ENCODE measurements at regions not wholly inside any gene's neighbourhood (a gene's known extent, or its start where the extent isn't known, plus 50 kb on each side); places are given as distances from the start of the nearest gene placed in this dataset.
"Not testable (repeated sequence)": the region's sequence is repeated elsewhere in the genome, so short reads cannot be mapped to it uniquely, and the experiment has no call there.

DNA sequence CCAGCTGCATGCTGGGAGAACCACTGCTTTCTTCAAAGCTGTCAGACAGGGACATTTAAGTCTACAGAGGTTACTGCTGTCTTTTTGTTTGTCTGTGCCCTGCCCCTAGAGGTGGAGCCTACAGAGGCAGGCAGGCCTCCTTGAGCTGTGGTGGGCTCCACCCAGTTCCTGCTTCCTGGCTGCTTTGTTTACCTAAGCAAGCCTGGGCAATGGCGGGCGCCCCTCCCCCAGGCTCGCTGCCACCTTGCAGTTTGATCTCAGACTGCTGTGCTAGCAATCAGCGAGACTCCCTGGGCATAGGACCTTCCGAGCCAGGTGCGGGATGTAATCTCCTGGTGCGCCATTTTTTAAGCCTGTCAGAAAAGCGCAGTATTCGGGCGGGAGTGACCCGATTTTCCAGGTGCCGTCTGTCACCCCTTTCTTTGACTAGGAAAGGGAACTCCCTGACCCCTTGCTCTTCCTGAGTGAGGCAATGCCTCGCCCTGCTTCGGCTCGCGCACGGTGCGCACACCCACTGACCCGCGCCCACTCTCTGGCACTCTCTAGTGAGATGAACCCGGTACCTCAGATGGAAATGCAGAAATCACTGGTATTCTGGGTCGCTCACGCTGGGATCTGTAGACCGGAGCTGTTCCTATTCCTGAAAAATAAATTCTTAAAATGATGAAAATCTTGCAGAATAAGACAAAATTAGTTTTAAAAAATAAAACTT is 1022.9 kb downstream of the RAPGEF2 start:
- not testable (repeated sequence) for DNase-seq

DNA sequence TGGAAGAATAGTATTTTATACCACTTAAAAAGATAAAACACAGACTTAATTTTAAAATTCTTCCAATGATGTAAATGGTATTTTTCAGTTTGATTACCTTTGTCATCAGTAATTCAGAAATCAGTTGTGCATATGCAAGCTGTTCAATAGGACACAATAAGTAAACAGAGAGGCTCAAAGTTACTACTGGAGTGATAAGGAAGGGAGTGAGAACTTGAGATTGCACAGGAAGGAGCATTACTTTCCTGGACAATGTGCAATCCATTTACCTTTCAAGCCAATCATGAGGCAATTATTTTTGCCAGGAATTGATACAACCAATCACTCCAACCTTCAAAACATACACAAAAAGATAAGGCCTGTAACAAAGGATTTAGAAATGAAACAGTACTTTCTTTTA is 1024.3 kb downstream of the RAPGEF2 start:
- no peak for DNase-seq

DNA sequence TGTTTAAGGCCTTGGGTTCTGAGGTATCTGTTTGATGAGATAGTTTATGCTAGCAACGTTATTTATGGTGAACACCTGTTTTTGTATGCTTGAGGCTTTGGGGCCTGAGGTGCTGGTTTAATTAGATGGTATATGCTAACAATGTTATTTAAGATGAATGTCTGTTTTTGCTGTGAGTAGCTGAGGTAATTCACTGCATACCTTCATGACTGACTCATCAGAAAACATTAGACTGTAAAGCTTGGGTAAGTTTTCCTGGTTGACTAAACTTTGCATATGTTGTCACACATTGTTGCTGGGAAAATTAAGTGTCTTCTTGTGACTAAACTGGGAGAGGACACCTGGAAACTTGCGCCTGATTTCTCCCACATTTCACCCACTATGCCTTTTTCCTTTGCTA is 1026.6 kb downstream of the RAPGEF2 start:
- DNase-seq = no peak

DNA sequence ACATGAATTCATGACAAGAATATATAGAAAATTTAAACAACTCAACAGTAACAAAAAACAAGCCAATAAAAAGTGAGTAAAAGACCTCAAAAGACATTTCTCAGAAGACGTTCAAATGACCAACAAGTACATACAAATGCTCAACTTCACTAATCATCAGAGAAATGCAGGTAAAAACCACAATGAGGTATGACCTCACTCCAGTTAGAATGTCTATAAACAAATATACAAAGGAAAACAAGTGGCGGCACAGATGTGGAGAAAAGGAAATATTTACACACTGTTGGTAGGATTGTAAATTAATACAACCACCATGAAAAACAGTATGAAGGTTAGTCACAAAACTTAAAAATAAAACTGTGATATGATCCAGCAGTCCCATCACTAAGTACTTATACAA is 1033.1 kb downstream of the RAPGEF2 start:
- DNase-seq = no peak

DNA sequence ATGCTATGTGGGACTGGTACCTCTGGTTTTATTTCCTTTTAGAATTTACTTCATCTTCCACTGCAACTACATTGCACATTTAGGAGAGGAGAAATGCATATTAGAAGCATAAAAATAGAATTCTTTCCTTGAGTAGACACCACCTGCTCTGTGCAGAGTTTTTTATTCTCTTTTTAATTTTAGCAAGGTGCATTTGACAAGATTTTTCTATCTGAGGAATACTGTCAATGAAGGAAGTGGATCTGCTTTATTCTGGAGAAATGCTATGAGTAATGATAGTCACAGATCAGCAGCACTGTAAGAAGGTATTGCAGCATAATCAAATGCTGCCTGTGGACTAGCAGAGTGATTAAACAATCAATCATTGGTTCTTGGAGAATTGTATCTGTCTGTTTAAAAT is 1038.3 kb downstream of the RAPGEF2 start:
- no peak for DNase-seq

DNA sequence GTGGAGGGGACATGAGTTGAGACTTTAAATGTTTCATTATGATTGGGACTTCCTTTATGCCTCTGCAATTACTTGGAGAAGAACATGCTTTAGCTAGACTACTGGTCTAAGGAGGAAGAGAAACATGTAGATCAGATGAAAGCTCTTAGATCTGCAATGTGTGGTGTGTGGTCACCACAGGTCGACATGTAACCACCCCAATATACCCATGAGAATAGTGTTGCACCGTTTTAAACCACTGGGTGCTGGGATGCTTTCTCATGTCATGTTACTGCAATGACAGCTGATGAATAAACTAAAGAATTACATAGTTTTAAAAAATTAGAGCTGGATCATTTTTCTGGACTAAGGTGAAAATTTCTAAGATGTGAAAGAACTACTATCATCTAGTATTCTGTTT is 1039.7 kb downstream of the RAPGEF2 start:
- no peak for DNase-seq

DNA sequence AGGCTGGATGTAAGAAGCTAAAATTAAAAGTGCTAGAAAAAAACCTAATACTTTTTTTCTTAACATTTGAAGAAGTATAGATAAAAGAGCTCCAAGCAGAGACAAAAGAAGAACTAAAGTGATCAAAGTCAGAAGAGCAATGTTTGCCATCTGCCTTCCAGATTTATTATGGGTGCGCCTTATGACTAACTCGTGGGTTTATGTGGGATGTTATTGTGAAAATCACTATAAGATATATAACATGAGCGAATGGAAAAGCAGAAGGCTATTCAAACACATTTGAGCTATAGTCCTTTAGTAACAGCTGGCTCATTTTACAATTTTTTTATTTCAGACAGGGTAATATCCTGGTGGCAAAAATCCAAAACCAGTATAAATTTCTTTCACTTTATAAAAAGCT is 1040.7 kb downstream of the RAPGEF2 start:
- no peak for DNase-seq

DNA sequence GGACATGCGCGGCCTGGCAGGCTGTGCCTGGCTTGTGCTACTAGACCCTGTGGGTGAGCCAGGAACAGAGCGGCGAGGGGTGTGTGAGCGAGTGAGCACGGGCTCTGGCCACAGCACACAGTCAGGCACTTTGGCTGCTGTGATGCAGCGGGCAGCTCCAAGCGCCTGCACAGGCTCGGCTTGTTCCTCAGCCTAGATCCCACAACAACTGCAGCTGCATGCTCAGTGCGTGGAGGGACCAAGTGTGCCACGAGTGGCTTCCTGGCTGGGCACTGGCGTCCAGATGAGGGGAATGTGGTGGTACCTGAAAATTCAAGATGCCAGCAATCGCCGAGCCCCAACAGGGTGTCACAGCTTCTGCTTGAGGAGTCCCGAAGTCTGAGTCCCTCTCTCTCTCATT is 1056.6 kb downstream of the RAPGEF2 start:
- no peak for DNase-seq

DNA sequence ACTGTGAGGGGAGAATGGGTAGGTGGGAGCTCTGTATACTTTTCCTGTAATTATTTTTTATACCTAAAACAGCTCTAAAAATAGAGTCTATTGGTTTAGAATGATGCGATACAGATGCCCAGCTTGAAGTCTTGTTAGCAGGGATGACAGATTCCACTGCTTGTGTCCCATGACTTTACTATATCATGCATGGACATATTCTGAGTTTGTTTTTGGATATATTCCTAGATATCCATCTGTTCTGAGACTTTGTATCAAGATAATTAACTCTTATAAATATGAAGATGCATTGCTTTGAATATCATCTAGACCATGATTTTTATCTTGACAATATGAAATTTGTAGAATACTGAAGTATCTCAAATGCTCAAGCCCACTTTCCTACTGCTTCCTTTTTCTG is 1058.1 kb downstream of the RAPGEF2 start:
- no peak for DNase-seq

DNA sequence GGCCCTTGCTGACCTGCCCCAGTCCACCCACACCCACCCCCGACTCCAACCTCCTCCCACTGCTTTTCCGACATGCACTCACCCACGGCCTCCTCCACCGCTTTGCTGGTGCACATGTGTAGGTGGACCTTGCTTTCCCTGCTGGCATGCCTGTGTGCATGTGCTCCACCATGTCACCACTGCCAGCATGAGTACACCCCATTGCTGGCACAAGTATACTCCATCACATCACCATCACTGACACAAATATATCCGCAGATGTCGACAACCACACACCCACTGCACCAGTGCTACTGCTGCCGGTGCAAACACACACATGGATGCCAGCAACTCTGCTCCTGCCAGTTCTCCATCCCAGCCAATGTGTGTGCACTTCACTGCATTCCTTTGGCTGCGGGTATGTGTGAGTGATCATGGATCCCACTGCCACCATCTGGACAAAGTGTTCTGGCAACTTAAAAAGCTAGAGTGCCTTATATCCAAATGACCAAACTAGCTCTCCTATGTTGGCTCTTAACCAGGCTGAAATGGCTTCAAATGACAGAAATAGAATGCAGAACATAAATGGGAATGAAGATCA is 1072.3 kb downstream of the RAPGEF2 start:
- DNase-seq = no peak

DNA sequence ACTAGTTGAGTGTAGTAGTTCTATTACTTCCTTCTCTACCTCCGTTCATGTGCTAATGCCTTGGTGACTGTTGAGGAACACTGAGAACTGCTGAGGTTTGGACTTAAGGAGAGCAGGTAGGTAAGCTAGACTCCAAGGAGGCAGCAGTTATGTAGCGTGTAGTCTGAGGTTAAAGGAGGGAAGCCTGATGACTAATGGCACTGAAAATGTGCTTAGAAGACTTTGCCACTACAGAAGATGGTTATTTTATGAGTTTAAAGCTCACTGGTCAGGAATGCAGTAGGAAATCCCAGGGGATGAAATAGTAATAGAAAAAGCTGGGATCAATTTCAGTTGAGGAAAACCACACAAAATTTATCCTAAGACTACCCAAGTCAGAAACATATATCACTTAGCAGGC is 1077.3 kb downstream of the RAPGEF2 start:
- DNase-seq = no peak

DNA sequence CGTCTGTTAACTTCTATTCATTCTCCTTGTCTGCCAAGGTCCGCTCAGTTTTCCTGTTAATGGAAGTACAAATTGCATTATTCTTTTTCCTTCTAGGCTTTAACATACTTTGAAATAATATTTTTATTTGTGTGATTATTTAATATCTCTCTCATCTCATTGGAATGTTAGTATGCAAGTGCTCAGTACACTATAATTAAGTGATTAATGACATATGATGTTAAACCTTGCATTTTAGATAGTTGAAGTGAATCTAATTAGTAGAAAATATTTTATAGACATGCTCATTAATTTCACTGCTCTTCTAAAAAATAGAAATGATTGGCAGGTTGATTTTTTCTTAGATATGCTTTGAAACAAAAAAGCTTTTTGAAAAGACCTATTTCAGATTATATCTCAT is 1079.8 kb downstream of the RAPGEF2 start:
- no peak for DNase-seq

DNA sequence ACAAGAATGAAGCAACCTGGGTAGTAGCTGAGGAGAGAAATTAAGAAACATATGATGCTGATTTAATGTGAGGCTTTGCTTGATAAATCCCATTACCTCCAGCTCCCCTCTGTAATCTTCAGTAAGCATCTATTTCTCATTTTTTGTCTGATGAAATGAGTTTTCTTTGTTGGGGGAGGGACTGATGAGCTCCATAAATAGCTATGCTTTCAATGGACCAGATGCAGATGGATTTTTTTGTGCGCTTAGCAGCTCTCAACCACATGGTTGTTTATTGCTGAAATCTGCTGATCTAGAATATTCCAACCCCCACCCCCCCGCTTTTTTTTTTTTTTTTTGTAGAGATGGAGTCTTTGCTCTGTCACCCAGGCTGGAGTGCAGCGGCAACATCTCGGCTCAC is 1082.0 kb downstream of the RAPGEF2 start:
- no peak for DNase-seq

DNA sequence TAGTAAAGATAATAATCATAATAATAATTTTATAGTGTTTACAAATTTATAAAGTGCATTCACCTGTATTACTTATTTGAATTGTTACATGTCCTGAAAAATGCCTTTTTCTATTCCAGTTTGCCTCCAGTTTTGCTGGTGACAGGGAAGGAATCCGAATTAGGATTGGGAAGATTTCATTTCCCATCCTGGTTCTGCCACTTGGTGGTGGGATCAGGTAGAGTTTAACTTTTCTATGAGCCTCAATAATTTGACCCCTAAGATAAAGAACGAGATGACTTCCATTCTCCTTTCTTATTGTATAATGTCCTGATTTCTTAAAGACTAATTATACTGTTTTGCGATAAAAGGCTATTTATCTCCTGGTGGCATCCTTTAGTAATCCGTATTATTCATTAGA is 1090.9 kb downstream of the RAPGEF2 start:
- DNase-seq = no peak

DNA sequence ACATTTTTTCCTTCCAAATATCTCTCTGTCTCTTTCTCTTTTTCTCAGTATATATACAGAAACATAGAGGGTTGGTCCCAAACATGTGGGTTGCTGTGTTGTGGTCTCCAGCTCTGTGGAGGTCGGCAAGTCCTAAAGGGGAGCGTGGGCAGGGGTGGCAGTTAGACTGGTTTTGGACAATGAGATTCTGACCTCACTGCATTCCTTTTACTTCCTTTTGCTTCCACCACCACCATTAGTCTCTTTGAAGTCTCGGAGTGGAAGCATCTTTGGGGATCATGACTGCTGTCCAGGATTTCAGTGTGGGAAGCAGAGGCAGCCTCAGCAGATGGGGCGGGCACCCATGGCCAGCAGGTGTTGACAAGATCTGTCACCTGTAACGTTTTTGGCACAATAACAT is 1091.8 kb downstream of the RAPGEF2 start:
- no peak for DNase-seq

DNA sequence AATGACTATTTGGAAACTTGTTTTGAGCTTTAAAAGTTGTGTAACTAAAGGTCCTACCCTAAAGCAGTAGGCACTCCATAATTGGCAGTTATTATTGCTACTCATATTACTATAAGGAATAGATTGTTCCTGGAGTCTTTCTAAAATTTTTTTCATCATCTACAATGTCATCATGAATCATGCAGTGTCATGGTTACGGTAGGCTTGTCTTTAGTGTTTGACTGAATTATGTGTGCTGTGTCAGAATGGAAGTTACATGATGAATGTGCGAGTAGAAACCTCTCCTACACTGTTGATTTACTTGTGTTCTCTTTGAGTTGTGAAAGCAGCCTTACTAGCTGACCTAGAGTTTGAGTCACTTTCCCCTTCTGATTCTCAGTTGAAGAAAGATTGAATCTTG is 1099.9 kb downstream of the RAPGEF2 start:
- no peak for DNase-seq

DNA sequence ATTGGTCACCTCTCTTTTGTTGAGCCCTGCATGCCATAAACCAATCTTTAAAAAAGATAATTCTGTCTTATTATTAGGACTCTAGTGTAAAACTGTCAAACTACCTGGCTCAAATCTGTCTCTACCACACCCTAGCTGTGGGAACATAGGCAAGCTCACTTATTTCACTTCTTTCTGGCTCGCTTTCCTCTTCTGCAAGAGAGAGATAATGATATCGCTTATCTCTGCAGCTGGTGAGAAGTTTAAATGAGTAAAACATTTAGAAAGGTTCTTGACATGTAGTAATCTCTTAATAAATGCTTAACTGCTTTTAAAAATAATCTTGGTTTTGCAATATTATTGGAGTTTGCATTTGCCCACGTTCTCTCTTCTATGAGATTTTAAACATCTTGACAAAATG is 1109.2 kb downstream of the RAPGEF2 start:
- DNase-seq = no peak

DNA sequence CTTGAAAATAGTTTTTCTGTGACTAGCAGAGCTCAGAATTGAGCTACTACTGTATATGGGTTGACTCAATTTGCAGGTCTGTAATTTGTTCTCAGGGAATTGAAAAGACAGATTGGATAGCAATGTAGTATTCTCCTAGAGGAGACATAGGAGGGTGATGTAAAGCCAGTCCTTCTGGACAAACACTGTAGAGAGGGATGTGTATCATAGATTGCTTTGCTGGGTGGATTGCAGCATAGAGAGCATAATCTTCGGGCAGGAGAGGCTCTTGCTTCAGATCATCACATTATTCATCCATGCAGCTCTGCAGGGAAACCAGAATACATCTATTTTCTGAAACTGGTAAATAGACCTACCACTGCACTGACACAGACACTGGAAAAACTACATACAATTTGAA is 1110.5 kb downstream of the RAPGEF2 start:
- DNase-seq = no peak

DNA sequence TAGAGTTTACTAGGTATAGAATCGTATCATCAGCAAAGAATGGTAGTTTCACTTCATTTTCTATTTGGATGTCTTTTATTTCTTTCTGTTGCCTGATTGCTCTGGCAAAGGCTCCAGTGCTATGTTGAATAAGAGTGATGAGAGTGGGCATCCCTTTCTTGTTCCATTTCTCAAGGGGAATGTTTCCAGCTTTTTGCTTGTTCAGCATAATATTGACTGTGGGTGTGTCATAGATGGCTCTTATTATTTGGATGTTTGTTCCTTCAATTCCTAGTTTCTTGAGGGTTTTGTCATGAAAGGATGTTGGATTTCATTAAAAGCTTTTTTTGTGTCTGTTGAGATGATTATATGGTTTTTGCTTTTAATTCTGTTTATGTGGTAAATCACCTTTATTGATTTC is 1114.5 kb downstream of the RAPGEF2 start:
- DNase-seq = no peak

DNA sequence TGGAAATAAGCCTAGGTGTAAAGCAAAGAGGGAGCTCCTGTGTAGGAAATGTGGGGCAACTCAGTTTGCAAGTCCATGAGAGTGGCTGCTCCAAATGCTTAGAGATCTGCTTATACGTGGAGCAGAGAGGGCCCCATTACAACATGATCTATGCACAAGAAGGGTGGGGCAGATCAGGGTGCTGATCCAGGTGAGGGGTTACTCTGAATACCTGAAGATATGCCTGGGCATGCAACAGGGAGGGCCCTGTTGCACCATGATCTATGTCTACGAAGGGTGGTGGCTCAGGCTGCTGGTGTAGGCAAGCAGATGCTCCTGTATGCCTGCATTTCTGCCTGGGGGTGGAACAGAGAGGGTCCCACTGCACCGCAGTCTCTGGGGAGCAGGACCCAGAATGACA is 1121.2 kb downstream of the RAPGEF2 start:
- no peak for DNase-seq

DNA sequence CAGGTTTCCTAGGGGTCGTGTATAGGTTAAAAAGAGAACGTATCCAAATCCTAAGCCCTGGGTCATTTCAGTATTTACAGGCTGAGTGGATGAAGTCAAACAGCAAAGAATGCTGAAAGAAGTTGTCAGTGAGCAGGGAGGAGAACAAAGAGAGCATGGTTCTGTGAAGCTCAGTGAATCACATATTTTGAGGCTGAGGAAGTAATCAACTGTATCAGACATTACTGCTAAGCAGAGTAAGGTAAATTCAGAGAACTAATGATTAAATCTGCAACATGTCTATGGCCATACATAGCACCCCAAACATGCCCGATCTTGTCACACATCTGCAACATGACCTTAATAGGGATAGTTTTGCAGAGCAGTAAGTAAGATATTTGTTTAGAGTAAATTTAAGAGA is 1130.3 kb downstream of the RAPGEF2 start:
- DNase-seq = no peak

DNA sequence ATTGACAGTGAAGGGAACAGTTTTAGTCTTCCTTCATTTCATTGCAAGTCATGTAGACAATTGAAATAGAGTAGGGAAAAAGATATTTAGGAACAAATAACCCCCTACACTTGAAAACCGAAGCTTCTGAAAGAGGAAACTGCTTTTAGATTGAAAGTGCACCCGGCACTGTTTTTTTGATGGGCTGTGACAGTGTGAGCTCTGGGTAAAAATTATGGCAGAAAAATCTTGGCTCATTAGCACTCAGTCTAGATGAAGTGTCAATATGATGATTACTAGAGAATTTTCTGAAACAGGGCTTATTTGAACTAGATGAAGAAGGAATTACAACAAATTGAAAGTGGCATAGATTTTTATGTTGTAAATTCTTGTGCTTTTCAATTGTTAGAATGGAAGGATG is 1132.4 kb downstream of the RAPGEF2 start:
- no peak for DNase-seq

DNA sequence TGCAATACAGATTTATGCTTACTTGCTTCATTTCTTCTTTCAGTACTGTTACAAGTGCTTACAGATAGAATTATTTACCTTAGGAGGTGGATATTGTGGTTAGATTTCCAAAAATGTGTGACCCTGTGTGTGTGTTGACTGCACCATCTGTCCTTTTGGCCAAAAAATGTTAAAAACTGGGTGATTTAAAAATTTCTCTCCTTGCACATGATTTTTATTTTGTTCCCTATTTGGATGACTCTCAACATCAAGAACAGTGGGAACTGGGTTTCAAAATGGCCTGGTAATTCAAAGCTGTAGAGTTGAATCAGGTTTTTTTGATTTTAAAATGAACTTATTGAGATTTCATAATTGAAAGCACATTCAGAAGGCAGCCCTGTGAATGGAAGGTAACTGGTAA is 1132.9 kb downstream of the RAPGEF2 start:
- no peak for DNase-seq

DNA sequence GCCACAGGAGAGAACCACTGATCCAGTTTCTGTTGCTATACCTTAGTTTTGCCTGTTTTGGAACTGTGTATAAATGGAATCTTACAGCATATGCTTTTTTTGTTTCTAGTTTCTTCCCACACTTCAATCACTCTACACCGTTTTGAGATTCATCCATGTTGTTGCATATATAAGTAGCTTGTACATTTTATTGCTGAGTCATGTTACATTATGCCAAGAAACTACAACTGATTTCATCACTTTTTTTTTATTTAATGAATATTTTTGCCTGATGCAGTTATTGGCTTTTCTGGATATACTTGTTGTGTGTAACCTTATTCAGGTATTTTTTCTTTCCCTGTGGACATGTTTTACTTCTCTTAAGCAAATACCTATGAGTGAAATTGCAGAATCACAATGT is 1135.9 kb downstream of the RAPGEF2 start:
- DNase-seq = no peak

DNA sequence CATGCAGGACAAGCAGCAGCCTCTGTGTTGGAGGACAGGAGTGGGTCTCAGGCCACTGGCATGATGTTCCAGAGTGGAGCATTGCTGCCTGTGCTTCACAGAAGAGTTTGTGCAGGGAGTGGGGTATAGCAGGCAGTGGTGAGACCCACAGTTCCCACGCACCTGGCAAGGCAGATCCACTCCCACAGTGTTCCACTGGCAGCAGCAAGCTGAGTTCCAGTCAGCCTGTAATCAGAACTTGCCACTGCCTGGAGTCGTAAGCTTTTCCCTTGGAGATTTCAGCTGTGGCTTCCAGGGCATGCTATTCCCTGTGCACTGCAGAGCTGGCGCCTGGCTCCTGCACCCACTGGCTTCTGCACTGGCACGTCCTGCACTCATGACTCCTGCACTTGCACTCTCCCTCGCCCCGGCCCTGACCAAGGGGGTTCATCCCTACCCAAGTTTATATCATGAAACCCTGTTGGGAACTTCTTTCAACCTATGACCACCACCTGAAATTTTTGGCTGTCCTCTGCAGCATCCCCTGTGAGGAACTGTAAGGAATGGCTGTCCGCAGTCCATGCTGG is 1144.3 kb downstream of the RAPGEF2 start:
- DNase-seq = no peak

Data from hematopoietic multipotent progenitor cell treated with erythropoietin and hydrocortisone succinate and interleukin-3 and kit ligand, for 8 days (in vitro differentiated cells).